ENCODE measurements at regions not wholly inside any gene's neighbourhood (a gene's known extent, or its start where the extent isn't known, plus 50 kb on each side); places are given as distances from the start of the nearest gene placed in this dataset.
"Not testable (repeated sequence)": the region's sequence is repeated elsewhere in the genome, so short reads cannot be mapped to it uniquely, and the experiment has no call there.

- not testable (repeated sequence) for TF ChIP-seq CTCF (IDR thresholded peaks at IDR 0.05; ENCODE audit: extremely low read depth in 1 of 2, insufficient read depth in 1 of 2, low read depth in 1 of 2, low read length in 2 of 2); GATA2 (IDR thresholded peaks at IDR 0.05; ENCODE audit: insufficient read depth, insufficient read length, low read depth, low read length); MAX (IDR thresholded peaks at IDR 0.05; ENCODE audit: insufficient read depth, insufficient read length); POLR2AphosphoS5 (IDR thresholded peaks at IDR 0.05; ENCODE audit: insufficient read depth, low read depth, low read length); POLR2A (IDR thresholded peaks at IDR 0.05; ENCODE audit: low read depth, low read length); FOS (IDR thresholded peaks at IDR 0.05; ENCODE audit: borderline replicate concordance, insufficient read depth, low read length); EZH2 (IDR thresholded peaks at IDR 0.05; ENCODE audit: borderline replicate concordance, low read depth, low read length, severe bottlenecking); JUN (IDR thresholded peaks at IDR 0.05; ENCODE audit: borderline replicate concordance, insufficient read depth, insufficient read length, low read depth)
Observed at GRCh38 chr1:146282807-146283526, 54.1 kb upstream of the NOTCH2NLA start.
